ENCODE measurements at regions not wholly inside any gene's neighbourhood (a gene's known extent, or its start where the extent isn't known, plus 50 kb on each side); places are given as distances from the start of the nearest gene placed in this dataset.
A peak's percentile ranks its signal among the peaks of the same experiment; 100 is the strongest.

GRCh38 chr11:45067966-45068365 is 78.5 kb upstream of the PRDM11 start:
- DNase-seq = no peak

GRCh38 chr11:45071232-45071631 is 75.2 kb upstream of the PRDM11 start:
- DNase-seq = no peak

DNA sequence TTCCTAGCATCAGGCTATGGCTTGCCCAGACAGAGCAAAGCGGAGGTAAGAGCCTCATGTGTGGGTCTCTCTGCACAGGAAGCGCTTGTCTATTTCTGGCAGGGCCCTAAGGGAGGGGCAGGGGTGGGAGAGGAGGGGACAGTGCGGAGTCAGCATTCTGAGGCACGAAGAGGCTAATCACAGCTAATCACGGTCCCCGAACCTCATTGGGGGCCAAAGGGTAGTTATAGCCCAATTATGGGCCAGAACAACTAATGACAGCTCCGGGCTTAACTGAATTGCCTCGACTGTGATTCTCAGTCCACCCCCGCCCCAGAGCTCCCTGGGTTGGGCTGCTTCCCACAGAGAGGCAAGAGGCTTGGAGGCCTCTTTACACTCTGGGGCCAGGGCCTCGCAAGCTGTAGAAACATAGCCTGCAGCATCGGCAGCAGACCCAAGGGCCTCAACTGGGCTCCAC is 72.7 kb upstream of the PRDM11 start:
- DNase-seq = no peak

GRCh38 chr11:45075519-45075918 is 70.9 kb upstream of the PRDM11 start:
- DNase-seq = no peak

GRCh38 chr11:45075952-45076351 is 70.5 kb upstream of the PRDM11 start:
- no peak for DNase-seq

DNA sequence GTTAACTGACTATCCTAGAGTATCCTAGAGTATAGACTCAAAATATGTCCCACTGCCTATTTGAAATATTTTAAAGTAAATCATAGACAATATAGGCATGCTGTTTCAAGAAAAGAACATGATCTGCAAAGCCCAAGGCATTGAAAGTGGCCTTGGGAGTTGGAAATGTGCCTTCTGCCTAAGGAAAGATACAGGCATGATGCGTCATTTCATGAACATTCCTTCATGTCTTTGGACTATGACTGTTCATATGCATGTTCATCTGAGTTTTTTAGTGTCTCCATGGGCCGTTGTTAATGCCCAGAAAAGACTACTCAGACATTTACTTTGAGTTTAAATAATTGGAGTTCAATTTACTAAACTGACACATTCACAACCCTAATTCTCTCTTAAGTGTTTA is 69.7 kb upstream of the PRDM11 start:
- no peak for DNase-seq

DNA sequence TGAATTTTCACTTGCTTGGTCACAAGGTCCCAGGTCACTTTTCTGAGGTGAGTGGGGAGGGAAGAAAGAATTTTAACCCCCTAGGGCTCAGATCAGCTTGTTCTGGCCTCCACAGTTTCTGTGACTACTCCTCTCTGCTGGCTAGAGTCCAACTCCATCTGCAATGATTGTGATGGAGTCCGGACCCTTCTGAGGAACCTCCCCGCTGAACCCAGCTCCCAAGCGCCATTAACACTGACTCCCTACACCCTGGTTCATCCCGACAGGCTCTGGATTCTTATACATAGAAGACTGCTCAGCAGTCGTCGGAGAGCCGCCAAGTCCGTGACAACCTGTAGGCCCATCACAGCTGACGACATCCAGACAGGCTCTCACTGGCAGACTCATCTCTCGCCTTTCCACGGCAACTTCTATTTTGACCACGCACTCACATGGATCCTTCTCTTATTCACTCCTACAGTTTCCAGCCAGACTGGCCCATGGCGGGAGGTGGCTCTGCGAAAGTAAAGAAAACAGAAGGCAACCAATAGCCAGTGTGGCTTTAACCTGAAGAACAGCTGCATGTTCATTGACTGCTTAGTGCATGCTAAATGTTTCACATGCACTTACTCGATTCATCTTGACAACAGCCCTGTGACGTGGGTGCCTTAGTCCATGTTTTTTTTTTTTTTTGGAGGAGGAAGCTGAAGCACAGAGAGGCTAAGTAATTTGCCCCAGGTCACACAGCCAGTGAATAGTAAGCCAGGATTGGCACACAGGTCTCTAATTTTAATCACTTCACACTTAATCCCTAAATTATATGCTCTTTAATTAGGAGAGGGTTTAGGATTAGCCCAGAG is 68.0 kb upstream of the PRDM11 start:
- DNase-seq = no peak

DNA sequence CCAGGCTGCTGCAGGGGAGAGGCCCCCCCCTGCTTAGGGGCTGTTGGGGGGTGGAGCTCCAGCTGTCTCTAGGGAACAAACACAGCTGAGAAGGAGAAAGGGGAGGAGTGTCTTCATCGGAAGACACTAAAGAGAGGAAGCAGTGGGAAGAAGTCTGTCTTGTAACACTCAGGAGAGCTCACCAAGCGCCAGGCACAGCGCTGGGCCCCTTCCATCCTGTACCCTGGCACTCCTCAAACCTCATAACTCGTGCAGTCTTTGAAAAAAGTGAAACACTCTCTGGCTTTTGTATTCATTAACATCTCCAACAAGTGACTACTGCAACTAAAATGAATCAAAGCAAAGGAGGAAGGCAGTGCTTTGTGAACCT is 67.4 kb upstream of the PRDM11 start:
- no peak for DNase-seq

- no peak for DNase-seq
Measured at GRCh38 chr11:45079567-45079942, 66.9 kb upstream of the PRDM11 start.

DNA sequence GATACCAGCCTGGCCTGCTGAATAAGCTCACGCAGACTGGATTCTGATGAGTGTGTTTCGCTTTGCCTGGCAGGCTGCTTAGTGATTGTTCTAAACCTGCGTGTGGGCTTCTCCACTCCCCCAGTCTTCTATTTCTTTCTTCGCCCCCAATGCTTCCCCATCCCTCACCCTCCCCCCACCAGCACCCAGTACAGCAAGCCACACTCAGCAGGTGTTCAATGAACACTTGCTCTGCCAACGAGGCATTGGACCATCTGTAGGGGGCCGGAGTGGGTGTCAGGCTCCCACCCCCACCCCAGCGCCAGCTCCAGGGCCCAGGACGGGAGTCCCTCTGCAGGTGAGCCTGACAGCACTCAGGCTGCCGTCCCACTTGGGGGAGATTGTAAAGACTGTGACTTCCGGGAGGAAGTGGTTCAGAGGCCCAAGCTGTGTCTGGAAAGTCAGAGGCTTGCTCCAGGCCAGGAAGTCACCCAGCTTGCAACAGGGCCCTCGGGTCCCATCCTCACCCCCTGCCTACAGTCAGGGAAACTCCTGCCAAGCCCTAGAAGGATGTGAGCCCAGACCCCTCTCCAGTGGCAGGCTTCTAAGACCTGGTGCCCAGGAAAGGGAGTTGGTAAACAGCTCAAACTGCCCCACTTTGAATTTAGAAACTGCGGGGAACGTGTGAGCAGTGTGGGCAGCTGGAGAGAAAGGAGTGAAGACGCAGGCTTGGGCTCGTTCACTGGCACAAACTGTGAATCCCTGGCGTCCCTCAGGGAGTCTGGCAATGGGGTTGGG is 66.3 kb upstream of the PRDM11 start:
- no peak for DNase-seq

DNA sequence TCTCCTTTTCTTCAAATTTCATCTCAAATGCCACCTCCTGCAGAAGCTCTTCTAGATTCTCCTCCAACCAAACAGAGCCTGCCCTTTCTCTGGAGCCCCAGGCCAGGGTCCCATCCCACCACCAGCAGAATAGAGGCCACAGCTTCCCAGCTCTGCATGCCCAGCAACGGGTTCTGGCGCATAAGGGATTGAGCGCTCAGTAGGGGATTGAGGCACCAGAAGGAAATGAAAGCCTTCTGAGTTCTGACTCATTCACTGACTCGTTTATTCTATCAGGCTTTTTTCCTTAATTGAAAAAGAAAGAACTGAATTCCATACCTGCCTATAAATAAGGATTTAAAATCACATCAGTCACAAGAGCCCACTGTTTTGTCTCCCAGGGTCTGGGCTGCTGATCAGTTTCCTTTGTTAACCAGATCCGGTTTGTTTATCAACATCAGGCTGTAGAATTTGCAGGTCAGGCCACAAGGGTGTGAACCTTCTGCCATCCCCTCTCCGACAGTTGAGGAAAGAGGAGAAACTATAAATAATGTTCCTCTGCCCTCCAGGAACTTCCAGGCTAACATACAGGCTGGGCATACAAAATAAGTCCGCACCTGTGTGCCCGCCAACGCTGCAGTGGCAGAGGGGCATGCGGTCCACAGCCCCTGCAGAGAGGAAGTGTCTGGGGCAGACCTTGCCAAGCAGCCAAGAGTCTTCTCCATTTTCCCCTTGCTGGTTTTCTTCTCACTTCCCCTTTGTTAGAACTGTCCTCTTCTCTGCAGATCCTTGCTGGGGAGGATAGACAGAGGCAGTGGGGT is 63.5 kb upstream of the PRDM11 start:
- DNase-seq = no peak

DNA sequence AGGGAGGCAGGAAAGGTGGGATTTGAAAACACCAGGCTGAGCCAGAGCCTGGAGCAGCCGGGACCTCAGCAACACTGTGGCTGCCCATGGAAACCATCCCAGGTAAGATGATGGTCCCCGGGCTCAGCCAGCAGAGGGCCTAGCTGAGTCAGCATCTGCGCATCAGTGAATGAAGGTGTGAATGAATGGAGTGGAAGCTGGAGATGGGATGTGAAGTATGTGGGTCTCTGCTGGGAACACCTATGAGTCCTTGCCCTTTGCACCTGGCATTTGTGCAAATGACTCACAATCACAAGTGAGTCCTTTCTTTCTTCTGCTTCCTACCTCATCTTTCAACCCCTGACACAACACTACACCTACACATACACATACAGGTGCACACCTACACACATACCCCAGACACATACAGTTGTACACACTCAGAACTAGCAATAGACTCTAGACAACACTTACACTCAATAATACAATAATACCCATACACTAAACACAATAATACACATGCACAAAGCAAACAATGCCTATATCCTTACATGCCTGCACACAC is 62.8 kb upstream of the PRDM11 start:
- no peak for DNase-seq

DNA sequence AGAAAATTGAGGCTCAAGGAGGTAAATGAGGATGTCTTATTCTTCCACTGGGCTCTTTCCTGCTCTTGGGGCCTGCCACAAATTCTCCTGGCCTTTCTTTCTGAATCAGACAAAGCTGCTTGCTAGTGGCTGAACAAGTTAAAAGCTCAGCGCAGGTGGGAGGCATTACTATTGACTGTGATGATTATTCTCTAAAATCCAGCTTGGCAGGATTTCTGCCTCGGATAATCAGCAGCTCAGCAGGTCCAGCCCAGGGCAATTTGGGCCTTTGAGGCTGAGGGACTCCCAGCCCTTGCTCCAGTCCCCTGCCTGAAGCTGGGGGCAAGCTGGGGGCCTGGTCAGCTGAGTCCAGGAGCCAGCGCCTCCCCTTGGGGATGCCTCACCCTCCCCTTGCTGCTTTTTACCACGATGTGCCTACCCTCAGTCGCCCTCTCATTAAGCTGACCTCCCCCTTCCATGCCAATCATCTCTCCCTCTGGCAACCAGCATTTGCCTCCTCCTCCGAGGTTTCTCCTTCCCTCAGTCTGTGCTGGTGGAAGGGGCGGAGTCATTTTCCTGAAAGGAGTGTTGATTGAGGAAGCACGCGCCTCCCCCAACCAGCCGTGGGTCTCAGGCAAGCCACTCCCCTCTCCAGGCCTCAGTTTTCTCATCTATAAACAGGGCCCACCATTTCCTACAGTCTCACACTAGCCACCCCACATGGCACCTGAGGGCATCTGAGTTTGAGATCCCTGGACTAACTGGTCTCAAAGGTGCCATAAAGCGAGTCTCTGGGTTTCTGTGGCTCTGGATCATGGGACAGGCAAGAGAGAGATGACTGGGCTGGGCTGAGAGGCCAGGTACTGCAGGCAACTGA is 60.6 kb upstream of the PRDM11 start:
- DNase-seq = peak; percentile 95

DNA sequence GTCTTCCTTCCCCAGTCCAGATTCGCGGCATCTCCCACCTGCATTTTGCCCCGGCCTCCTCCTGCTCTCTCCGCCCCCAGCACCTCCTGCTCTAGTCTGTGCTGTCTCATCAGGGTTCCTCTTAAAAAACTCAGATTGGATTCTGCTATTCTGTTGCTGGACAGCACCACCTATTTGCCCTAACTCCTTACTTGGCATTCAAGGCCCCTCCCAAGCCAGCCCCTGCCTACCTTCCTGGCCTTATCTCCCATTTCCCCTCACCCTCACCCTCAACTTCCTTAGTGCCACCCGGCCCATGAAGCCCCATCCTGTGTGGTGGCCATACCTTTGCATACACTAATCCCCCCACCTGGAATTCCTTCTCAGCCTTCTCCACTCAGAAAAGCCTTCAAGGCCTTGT is 59.9 kb upstream of the PRDM11 start:
- DNase-seq = peak; percentile 65

DNA sequence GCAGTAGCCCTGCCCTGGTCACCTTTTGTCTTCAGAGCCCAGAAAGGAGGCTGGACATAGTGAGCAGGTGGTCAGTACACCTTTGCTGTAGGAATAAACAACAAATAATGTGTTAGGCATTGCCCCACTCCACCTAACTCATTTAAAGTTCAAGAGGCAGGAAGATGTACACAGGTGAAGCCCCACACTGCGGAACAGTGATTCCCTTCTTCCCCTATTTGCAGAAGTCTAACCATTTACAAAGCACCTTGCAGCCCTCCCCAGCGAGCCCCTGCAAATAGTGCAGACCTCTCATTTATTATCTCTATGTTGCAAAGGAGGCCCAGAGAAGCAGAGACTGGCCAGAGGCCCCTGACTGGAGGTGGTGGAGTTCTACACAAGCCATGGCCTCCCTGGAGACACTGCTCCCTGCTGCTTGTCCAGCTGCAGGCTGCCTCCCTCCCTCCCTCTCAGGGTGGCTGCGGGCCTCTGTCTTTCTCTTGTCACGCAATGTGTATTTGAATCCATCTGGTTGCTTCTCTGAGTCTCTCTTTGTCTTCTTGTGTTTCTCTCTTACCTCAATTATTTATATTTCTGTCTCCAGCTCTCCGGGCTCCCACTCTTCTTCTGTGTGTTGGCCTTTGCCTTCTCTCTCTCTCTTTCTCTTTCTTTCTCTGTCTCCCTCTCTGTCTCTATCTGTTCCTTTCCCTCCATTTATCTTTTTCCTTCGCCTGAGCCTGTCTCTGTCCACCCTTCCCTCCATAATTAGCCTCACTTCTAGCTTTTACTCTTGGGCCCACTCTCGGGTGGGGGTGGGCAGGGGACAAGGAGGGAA is 59.1 kb upstream of the PRDM11 start:
- DNase-seq = peak; percentile 96

DNA sequence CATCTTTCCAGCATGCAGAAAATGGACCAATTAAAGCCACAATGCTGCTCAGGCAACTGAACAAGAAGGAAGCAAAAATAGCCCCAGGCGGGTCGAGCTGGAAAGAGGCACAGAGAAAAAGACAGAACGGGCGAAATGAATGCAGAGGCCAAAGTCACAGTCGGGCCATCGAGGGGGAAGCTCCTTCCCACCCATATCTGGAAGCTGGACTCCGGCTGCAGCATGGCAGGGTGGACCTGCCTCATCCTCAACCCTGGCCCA is 58.6 kb upstream of the PRDM11 start:
- DNase-seq = peak; percentile 93

DNA sequence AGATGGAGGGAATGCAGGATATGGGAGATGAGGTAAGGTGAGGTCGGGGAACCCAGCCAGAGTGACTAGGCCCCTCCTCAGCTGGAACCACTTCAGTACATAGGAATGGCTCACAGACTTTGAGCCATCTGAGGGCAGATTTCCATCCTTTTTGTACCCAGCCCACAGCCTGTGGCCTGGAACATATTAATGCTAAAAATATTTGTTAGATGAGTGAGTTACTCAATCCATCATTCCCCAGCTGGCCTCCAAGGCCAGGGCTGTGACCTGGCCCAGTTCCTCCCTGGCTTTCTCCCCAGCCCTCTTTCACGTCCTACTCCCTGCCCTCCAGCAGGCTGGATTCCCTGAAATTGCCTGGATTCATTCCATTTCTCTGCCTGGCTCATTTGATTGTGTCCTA is 57.2 kb upstream of the PRDM11 start:
- no peak for DNase-seq

GRCh38 chr11:45089676-45090499 is 56.6 kb upstream of the PRDM11 start:
- DNase-seq = peak; percentile 62

DNA sequence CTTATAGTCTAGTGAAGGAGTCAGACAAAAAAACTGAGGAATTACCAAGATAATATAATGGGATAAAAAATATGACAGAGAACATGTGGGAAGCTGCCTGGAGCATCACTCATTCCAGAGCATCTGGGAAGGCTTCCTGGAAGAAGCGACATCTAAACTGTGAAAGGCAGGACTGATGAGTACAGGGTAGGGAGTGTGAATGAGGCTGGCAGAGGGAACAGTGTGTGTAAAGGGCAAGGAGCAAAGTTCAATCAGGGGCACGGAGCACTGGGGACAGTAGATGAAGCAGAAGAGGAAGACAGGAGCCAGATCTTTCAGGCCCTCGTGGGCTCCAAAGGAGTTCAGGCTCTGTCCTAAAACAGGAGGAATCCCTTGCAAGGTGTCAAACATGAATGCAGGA is 55.8 kb upstream of the PRDM11 start:
- no peak for DNase-seq

DNA sequence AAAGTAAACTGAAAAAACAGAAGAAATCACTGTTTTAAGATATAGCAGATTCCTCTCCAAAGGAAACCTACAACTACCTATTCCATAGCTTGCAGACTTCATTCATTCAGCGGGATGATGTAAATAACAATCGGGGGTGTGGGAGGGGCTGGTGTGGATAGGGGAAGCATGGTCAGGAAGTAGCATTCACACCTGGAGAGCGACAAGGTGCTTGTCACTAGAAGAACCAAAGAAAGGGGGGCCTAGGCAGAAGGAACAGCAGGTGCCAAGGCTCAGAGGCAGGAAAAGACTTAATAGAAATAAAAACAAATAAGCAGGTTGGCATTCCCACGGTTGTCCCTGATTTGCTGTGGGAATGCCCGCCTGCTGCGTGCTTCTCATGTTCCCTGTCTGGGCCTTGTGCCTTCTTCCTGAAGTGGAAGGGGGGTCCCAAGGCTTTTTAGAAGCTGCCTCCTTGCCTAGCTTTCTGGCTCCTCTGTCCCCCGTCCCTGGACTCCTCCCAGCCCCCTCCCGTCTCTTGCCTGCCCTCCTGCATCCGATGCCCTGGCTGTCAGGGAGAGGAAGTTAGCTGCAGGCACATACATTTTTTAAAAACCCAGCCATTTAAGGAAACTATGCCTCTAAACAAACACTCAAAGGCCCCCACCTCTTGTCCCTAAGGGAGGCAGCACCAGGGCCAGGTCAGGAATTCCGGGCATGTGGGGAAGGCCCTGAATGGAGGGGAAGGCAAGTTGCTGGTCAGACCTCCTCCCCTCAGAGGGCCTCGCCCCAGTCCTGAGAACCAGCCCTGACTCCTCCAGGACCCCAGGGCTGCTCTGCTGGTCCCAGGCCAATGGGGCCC is 54.7 kb upstream of the PRDM11 start:
- DNase-seq = peak; percentile 21

Data from NCI-H146 (cell line).